IMR-90 (cell line): ENCODE measurements at regions not wholly inside any gene's neighbourhood (a gene's known extent, or its start where the extent isn't known, plus 50 kb on each side); places are given as distances from the start of the nearest gene placed in this dataset.

Experiments
- ATAC-seq: fragments of 200-7000 bp; cut with Tn5 transposase; 2 replicates; pipeline ENCODE4 v1.9.1; 2020; ENCODE audit warnings: low read depth, mild to moderate bottlenecking, moderate library complexity
- BruUV-seq: library from RNA; stranded (reverse); fragments of 400-500 nt; replicated peaks from 2 replicates; lab custom pipeline; 2021; lab: Mats Ljungman, UMichigan
- CTCF ChIA-PET: fragments of 300-600 bp; formaldehyde crosslinking; extraction: SDS; loops from one replicate; lab custom pipeline; 2021; ENCODE audit warnings: antibody characterized with exemption; lab: Yijun Ruan, JAX
- POLR2A ChIA-PET: fragments of 300-600 bp; sonication (Branson Sonifier 250); formaldehyde crosslinking; loops from one replicate; lab custom pipeline; 2022; ENCODE audit warnings: antibody characterized with exemption; ENCODE audit not compliant: unreplicated experiment; lab: Charles Lee
- DNase-seq: peaks from one replicate; pipeline ENCODE4 v3.0.0; 2013
- H2AFZ ChIP-seq: replicated peaks from 2 replicates; pipeline ENCODE3; 2013; ENCODE audit warnings: low read length, mild to moderate bottlenecking; ENCODE audit not compliant: poor library complexity
- H2AK5ac ChIP-seq: 2 replicates; pipeline ENCODE4 v1.6.1; 2013; ENCODE audit warnings: low read depth, low read length, inconsistent platforms
- H2AK9ac ChIP-seq: replicated peaks from 2 replicates; pipeline ENCODE3; 2013; ENCODE audit warnings: mild to moderate bottlenecking, low read depth, low read length, moderate library complexity; ENCODE audit not compliant: poor library complexity
- H2BK120ac ChIP-seq: 2 replicates; pipeline ENCODE4 v1.6.1; 2013; ENCODE audit warnings: low read depth, low read length, inconsistent platforms
- H2BK15ac ChIP-seq: 3 replicates; pipeline ENCODE4 v1.6.1; 2013; ENCODE audit warnings: low read depth, low read length, inconsistent platforms
- H2BK20ac ChIP-seq: 2 replicates; pipeline ENCODE4 v1.6.1; 2013; ENCODE audit warnings: low read depth, mild to moderate bottlenecking, inconsistent platforms, low read length, moderate library complexity
- H2BK5ac ChIP-seq: 2 replicates; pipeline ENCODE4 v1.6.1; 2013; ENCODE audit warnings: mild to moderate bottlenecking, low read depth, low read length, inconsistent platforms; ENCODE audit not compliant: poor library complexity, severe bottlenecking
- H3K14ac ChIP-seq: replicated peaks from 2 replicates; pipeline ENCODE4 v1.6.1; 2013; ENCODE audit warnings: low read depth, low read length, inconsistent platforms
- H3K18ac ChIP-seq: 2 replicates; pipeline ENCODE4 v1.6.1; 2013; ENCODE audit warnings: low read depth, low read length, control low read depth
- H3K23ac ChIP-seq: 2 replicates; pipeline ENCODE4 v1.6.1; 2013; ENCODE audit warnings: low read depth, low read length, inconsistent platforms
- H3K27ac ChIP-seq: 2 replicates; pipeline ENCODE4 v1.5.1; 2013; ENCODE audit warnings: mild to moderate bottlenecking, control low read depth, low read length; ENCODE audit not compliant: insufficient read depth
- H3K27me3 ChIP-seq: 2 replicates; pipeline ENCODE4 v1.6.1; 2013; ENCODE audit warnings: low read length; ENCODE audit not compliant: control insufficient read depth, insufficient read depth
- H3K36me3 ChIP-seq: 2 replicates; pipeline ENCODE4 v1.6.1; 2013; ENCODE audit warnings: low read length, mixed read lengths; ENCODE audit not compliant: control insufficient read depth, insufficient read depth
- H3K4ac ChIP-seq: 2 replicates; pipeline ENCODE4 v1.6.1; 2013; ENCODE audit warnings: low read depth, low read length, inconsistent platforms
- H3K4me1 ChIP-seq: 2 replicates; pipeline ENCODE4 v1.6.1; 2013; ENCODE audit warnings: low read length, mixed read lengths; ENCODE audit not compliant: control insufficient read depth, insufficient read depth
- H3K4me2 ChIP-seq: 2 replicates; pipeline ENCODE4 v1.6.1; 2013; ENCODE audit warnings: low read depth, mild to moderate bottlenecking, control low read depth, low read length, moderate library complexity
- H3K4me3 ChIP-seq: 2 replicates; pipeline ENCODE4 v1.5.1; 2013; ENCODE audit warnings: low read depth, mild to moderate bottlenecking, control low read depth, low read length, moderate library complexity; ENCODE audit not compliant: insufficient read depth
- H3K56ac ChIP-seq: 2 replicates; pipeline ENCODE4 v1.6.1; 2013; ENCODE audit warnings: low read length, inconsistent platforms; ENCODE audit not compliant: insufficient read depth; ENCODE audit errors: extremely low read depth
- H3K79me1 ChIP-seq, 2 experiments: 2 replicates each; pipeline ENCODE4 v1.6.1; 2013; ENCODE audit warnings: low read length in 2 of 2, inconsistent platforms in 1 of 2, low read depth in 1 of 2
- H3K9ac ChIP-seq: 2 replicates; pipeline ENCODE4 v1.6.1; 2013; ENCODE audit warnings: low read depth, low read length, control low read depth
- H3K9me1 ChIP-seq: 2 replicates; pipeline ENCODE4 v1.6.1; 2013; ENCODE audit warnings: low read length, inconsistent platforms; ENCODE audit not compliant: insufficient read depth
- H3K9me3 ChIP-seq: 2 replicates; pipeline ENCODE4 v1.6.1; 2013; ENCODE audit warnings: low read length; ENCODE audit not compliant: control insufficient read depth, insufficient read depth
- H4K20me1 ChIP-seq: 2 replicates; pipeline ENCODE4 v1.6.1; 2013; ENCODE audit warnings: low read length, inconsistent platforms; ENCODE audit not compliant: insufficient read depth
- H4K5ac ChIP-seq: 2 replicates; pipeline ENCODE4 v1.6.1; 2013; ENCODE audit warnings: mild to moderate bottlenecking, low read depth, low read length, control low read depth
- H4K8ac ChIP-seq, 2 experiments: 2 replicates each; pipeline ENCODE4 v1.6.1; 2013; ENCODE audit warnings: low read depth in 2 of 2, low read length in 2 of 2, control low read depth in 1 of 2, inconsistent platforms in 1 of 2
- H4K91ac ChIP-seq: 2 replicates; pipeline ENCODE4 v1.6.1; 2013; ENCODE audit warnings: low read depth, low read length, inconsistent platforms; ENCODE audit not compliant: insufficient read depth
- BHLHE40 ChIP-seq: fragments of 150-350 bp; IDR thresholded peaks from 2 replicates; pipeline ENCODE4 v1.6.1; 2016; ENCODE audit warnings: mild to moderate bottlenecking, low read depth, low read length
- CEBPB ChIP-seq: IDR thresholded peaks from 2 replicates; pipeline ENCODE4 v1.6.1; 2012; ENCODE audit warnings: low read depth, low read length, improper control_type of control experiment
- CHD1 ChIP-seq: IDR thresholded peaks from 2 replicates; pipeline ENCODE4 v1.6.1; 2012; ENCODE audit warnings: low read depth, low read length, improper control_type of control experiment
- FOS ChIP-seq: fragments of 150-350 bp; IDR thresholded peaks from 2 replicates; pipeline ENCODE4 v1.6.1; 2016; ENCODE audit warnings: low read depth, low read length
- MAFK ChIP-seq: IDR thresholded peaks from 2 replicates; pipeline ENCODE4 v1.6.1; 2012; ENCODE audit warnings: low read depth, low read length, improper control_type of control experiment
- MXI1 ChIP-seq: IDR thresholded peaks from 2 replicates; pipeline ENCODE4 v1.6.1; 2012; ENCODE audit warnings: low read depth, mild to moderate bottlenecking, low read length, moderate library complexity, borderline replicate concordance
- POLR2A ChIP-seq: IDR thresholded peaks from 2 replicates; pipeline ENCODE4 v1.6.1; 2012; ENCODE audit warnings: mild to moderate bottlenecking, low read depth, low read length
- RAD21 ChIP-seq: IDR thresholded peaks from 2 replicates; pipeline ENCODE4 v1.6.1; 2012; ENCODE audit warnings: low read length, improper control_type of control experiment
- RCOR1 ChIP-seq: IDR thresholded peaks from 2 replicates; pipeline ENCODE4 v1.6.1; 2012; ENCODE audit warnings: mild to moderate bottlenecking, low read length, improper control_type of control experiment; ENCODE audit not compliant: insufficient replicate concordance
- SMC3 ChIP-seq: fragments of 150-350 bp; IDR thresholded peaks from 2 replicates; pipeline ENCODE4 v1.6.1; 2016; ENCODE audit warnings: low read depth, mild to moderate bottlenecking, antibody characterized with exemption, low read length, moderate library complexity
- USF2 ChIP-seq: fragments of 150-350 bp; IDR thresholded peaks from 2 replicates; pipeline ENCODE4 v1.6.1; 2017; ENCODE audit warnings: mild to moderate bottlenecking, antibody characterized with exemption, low read length, low read depth
- WGBS, 2 experiments: methylation state at CpG; one replicate each; pipeline versions ENCODE4 v1.1.5 to v1.1.7; 2013; ENCODE audit warnings: missing lambda C conversion rate in 2 of 2; ENCODE audit not compliant: insufficient read length in 1 of 2; ENCODE audit errors: extremely low coverage in 2 of 2; 5-methylcytosine and 5-hydroxymethylcytosine counted together
- dilution Hi-C: fragments of 300-500 bp; cut with HindIII; formaldehyde crosslinking; loops from one replicate; pipeline ENCODE4 v1.14.3; 2018; ENCODE audit warnings: low sequenced_read_pairs; ENCODE audit not compliant: unreplicated experiment
- in situ Hi-C: fragments of 300-500 bp; cut with MboI; formaldehyde crosslinking; loops from 3 replicates; pipeline ENCODE4 v1.14.3; 2019; ENCODE audit warnings: low sequenced_read_pairs, inconsistent platforms, mixed read lengths
- intact Hi-C: fragments of 100-400 bp; cut with micrococcal nuclease; formaldehyde crosslinking; loops from 2 replicates; pipeline ENCODE4 v1.10.0; 2022
- TF ChIP-seq, protein P1 (sequence below): conservative IDR thresholded peaks from 2 replicates; pipeline ENCODE4 v1.5.1; 2012; ENCODE audit warnings: mild to moderate bottlenecking, low read depth, low read length, improper control_type of control experiment
- TF ChIP-seq, protein P2 (sequence below): fragments of 150-350 bp; IDR thresholded peaks from 2 replicates; pipeline ENCODE4 v1.6.1; 2016; ENCODE audit warnings: low read depth, mild to moderate bottlenecking, low read length, moderate library complexity, borderline replicate concordance

- H3K4ac ChIP-seq = no peak overlapping the region
- H2BK20ac ChIP-seq = no peak overlapping the region
- no peaks in the 10 kb centered on the region for H3K9me1 ChIP-seq
- ChIA-PET CTCF (no interaction called here), POLR2A (no interaction called here)
- no peak overlapping the region for H4K8ac ChIP-seq
- H3K4me2 ChIP-seq = no peak overlapping the region
- WGBS, 2 experiments = no CpG with 5 or more reads among the region's 6 CpGs
- no peak for TF ChIP-seq BHLHE40
- TF ChIP-seq, protein P1, sequence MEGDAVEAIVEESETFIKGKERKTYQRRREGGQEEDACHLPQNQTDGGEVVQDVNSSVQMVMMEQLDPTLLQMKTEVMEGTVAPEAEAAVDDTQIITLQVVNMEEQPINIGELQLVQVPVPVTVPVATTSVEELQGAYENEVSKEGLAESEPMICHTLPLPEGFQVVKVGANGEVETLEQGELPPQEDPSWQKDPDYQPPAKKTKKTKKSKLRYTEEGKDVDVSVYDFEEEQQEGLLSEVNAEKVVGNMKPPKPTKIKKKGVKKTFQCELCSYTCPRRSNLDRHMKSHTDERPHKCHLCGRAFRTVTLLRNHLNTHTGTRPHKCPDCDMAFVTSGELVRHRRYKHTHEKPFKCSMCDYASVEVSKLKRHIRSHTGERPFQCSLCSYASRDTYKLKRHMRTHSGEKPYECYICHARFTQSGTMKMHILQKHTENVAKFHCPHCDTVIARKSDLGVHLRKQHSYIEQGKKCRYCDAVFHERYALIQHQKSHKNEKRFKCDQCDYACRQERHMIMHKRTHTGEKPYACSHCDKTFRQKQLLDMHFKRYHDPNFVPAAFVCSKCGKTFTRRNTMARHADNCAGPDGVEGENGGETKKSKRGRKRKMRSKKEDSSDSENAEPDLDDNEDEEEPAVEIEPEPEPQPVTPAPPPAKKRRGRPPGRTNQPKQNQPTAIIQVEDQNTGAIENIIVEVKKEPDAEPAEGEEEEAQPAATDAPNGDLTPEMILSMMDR = no peak
- TF ChIP-seq FOS = no peak
- no peak for TF ChIP-seq USF2
- TF ChIP-seq, protein P2, sequence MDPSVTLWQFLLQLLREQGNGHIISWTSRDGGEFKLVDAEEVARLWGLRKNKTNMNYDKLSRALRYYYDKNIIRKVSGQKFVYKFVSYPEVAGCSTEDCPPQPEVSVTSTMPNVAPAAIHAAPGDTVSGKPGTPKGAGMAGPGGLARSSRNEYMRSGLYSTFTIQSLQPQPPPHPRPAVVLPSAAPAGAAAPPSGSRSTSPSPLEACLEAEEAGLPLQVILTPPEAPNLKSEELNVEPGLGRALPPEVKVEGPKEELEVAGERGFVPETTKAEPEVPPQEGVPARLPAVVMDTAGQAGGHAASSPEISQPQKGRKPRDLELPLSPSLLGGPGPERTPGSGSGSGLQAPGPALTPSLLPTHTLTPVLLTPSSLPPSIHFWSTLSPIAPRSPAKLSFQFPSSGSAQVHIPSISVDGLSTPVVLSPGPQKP = no peak
- no peak for TF ChIP-seq SMC3
- no peak for TF ChIP-seq MAFK
- no peak for TF ChIP-seq CEBPB
- no peak for TF ChIP-seq MXI1
- TF ChIP-seq POLR2A = no peak
- TF ChIP-seq CHD1 = no peak
- no peak for TF ChIP-seq RCOR1
- no peak for TF ChIP-seq RAD21
- no TSS peak for BruUV-seq
- no peaks in the 10 kb centered on the region for H3K9me3 ChIP-seq
- H3K27me3 ChIP-seq = peaks cover 7% of the 10 kb centered on the region
- H3K23ac ChIP-seq = no peak overlapping the region
- no peak overlapping the region for H2BK120ac ChIP-seq
- H2BK5ac ChIP-seq = no peak overlapping the region
- no peak overlapping the region for H3K14ac ChIP-seq
- H3K36me3 ChIP-seq = no peaks in the 10 kb centered on the region
- H2AK9ac ChIP-seq = no peak overlapping the region
- H3K18ac ChIP-seq = no peak overlapping the region
- dilution Hi-C loops (no loop called here), intact Hi-C loops (no loop called here), in situ Hi-C loops (no loop called here)
- H4K91ac ChIP-seq = no peak overlapping the region
- no peaks in the 10 kb centered on the region for H3K79me1 ChIP-seq
- no peak overlapping the region for H2BK15ac ChIP-seq
- DNase-seq (no peak), ATAC-seq (no peak)
- no peak overlapping the region for H3K9ac ChIP-seq
- no peak overlapping the region for H2AK5ac ChIP-seq
- no peaks in the 10 kb centered on the region for H4K20me1 ChIP-seq
- no peak overlapping the region for H3K27ac ChIP-seq
- H3K56ac ChIP-seq = no peak overlapping the region
- H2AFZ ChIP-seq = no peak overlapping the region
- no peak overlapping the region for H3K4me3 ChIP-seq
- no peaks in the 10 kb centered on the region; the same call in 1 of the 2 replicates for H3K4me1 ChIP-seq
- H4K5ac ChIP-seq = no peak overlapping the region
Measured at GRCh38 chr1:232696466-232696865, 66.5 kb upstream of the SIPA1L2 start.
